ENCODE measurements at regions not wholly inside any gene's neighbourhood (a gene's known extent, or its start where the extent isn't known, plus 50 kb on each side); places are given as distances from the start of the nearest gene placed in this dataset.

GRCh38 chr3:20811006-20811405 is 625.0 kb upstream of the SGO1 start:
- Histone ChIP-seq H3K36me3 (no peaks in the 10 kb centered on the region), H3K4me1 (ENCODE audit: low read depth) (no peaks in the 10 kb centered on the region), H3K9me3 (ENCODE audit: low read depth) (no peaks in the 10 kb centered on the region), H3K27me3 (no peaks in the 10 kb centered on the region), H3K4me3 (no peak overlapping the region), H3K27ac (no peak overlapping the region)
- TF ChIP-seq, protein P1, sequence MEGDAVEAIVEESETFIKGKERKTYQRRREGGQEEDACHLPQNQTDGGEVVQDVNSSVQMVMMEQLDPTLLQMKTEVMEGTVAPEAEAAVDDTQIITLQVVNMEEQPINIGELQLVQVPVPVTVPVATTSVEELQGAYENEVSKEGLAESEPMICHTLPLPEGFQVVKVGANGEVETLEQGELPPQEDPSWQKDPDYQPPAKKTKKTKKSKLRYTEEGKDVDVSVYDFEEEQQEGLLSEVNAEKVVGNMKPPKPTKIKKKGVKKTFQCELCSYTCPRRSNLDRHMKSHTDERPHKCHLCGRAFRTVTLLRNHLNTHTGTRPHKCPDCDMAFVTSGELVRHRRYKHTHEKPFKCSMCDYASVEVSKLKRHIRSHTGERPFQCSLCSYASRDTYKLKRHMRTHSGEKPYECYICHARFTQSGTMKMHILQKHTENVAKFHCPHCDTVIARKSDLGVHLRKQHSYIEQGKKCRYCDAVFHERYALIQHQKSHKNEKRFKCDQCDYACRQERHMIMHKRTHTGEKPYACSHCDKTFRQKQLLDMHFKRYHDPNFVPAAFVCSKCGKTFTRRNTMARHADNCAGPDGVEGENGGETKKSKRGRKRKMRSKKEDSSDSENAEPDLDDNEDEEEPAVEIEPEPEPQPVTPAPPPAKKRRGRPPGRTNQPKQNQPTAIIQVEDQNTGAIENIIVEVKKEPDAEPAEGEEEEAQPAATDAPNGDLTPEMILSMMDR (IDR thresholded peaks at IDR 0.05; ENCODE audit: low read depth, low read length): no peak
- DNase-seq (ENCODE audit: low read depth in 1 of 2, low spot score in 1 of 2): no peak

DNA sequence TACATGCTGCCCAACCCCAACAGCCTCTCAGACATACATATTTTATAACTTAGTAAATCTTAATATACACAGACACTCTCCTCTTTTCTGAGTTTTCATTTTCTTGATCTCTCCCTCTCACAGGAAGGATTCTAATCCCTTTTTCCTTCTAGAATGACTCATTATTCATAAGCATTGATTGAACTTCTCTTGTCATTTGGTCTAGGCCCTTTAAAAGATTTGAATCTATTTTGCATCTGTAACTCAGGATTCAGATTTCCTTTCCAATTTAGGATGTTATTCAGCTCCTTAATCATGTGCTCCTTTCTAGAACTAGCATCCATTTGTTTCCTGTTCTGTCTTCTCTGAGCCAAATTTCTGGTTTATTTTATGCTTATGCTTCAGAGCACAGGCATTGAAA is 624.5 kb upstream of the SGO1 start:
- no peaks in the 10 kb centered on the region for H3K4me1 ChIP-seq (ENCODE audit: low read depth)
- DNase-seq (ENCODE audit: low read depth in 1 of 2, low spot score in 1 of 2): no peak
- no peaks in the 10 kb centered on the region for H3K27me3 ChIP-seq
- H3K9me3 ChIP-seq (ENCODE audit: low read depth): no peaks in the 10 kb centered on the region
- no peak overlapping the region for H3K27ac ChIP-seq
- H3K36me3 ChIP-seq: no peaks in the 10 kb centered on the region
- no peak overlapping the region for H3K4me3 ChIP-seq
- TF ChIP-seq, protein P1 (IDR thresholded peaks at IDR 0.05; ENCODE audit: low read depth, low read length): no peak

- Histone ChIP-seq H3K27me3 (no peaks in the 10 kb centered on the region), H3K36me3 (no peaks in the 10 kb centered on the region)
- TF ChIP-seq, protein P1 (IDR thresholded peaks at IDR 0.05; ENCODE audit: low read depth, low read length): no peak
These were observed 623.4 kb upstream of the SGO1 start for GRCh38 chr3:20809356-20809755.

DNA sequence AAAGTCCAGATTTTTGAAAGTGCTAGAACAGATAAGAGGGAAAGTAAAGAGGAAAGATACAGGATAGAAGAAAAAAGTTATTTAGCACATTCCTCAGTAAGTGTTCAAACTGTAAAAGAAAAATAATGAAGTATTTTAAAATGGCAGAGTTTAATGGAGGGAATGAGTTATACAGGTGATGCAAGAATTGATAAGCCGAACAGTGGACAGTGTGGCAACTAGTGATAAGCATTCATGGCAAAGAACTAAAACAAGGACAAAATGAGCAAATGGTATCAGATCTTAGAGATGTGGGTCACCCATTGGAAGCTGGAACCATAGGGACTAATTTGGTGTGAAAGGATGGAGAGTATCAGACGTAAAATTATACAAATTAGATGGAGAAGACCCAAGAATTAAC is 622.9 kb upstream of the SGO1 start:
- Histone ChIP-seq H3K27me3 (no peaks in the 10 kb centered on the region), H3K4me1 (ENCODE audit: low read depth) (no peaks in the 10 kb centered on the region), H3K9me3 (ENCODE audit: low read depth) (no peaks in the 10 kb centered on the region), H3K27ac (no peak overlapping the region), H3K4me3 (no peak overlapping the region), H3K36me3 (no peaks in the 10 kb centered on the region)
- TF ChIP-seq, protein P1 (IDR thresholded peaks at IDR 0.05; ENCODE audit: low read depth, low read length): no peak
- no peak for DNase-seq (ENCODE audit: low read depth in 1 of 2, low spot score in 1 of 2)

More at GRCh38 chr3:20809356-20809755, 623.4 kb upstream of the SGO1 start:
- Histone ChIP-seq H3K4me3 (no peak overlapping the region), H3K9me3 (ENCODE audit: low read depth) (no peaks in the 10 kb centered on the region), H3K4me1 (ENCODE audit: low read depth) (no peaks in the 10 kb centered on the region), H3K27ac (no peak overlapping the region)
- no peak for DNase-seq (ENCODE audit: low read depth in 1 of 2, low spot score in 1 of 2)

DNA sequence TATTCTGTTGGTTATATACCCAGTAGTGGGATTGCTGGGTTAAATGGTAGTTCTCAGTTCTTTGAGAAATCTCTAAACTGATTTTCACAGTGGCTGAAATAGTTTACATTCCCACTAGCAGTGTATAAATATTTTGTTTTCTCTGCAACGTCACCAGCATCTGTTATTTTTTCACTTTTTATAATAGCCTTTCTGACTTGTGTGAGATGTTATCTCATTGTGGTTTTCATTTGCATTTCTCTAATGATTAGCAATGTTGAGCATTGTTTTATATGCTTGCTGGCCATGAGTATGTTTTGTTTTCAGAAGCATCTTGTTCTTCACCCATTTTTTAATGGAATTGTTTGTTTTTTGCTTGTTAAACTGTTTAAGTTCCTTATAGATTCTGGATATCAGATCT is 612.7 kb upstream of the SGO1 start:
- TF ChIP-seq, protein P1 (IDR thresholded peaks at IDR 0.05; ENCODE audit: low read depth, low read length): no peak
- Histone ChIP-seq H3K4me3 (no peak overlapping the region), H3K27ac (no peak overlapping the region), H3K27me3 (no peaks in the 10 kb centered on the region), H3K36me3 (no peaks in the 10 kb centered on the region), H3K9me3 (ENCODE audit: low read depth) (no peaks in the 10 kb centered on the region), H3K4me1 (ENCODE audit: low read depth) (no peaks in the 10 kb centered on the region)
- no peak for DNase-seq (ENCODE audit: low read depth in 1 of 2, low spot score in 1 of 2)

DNA sequence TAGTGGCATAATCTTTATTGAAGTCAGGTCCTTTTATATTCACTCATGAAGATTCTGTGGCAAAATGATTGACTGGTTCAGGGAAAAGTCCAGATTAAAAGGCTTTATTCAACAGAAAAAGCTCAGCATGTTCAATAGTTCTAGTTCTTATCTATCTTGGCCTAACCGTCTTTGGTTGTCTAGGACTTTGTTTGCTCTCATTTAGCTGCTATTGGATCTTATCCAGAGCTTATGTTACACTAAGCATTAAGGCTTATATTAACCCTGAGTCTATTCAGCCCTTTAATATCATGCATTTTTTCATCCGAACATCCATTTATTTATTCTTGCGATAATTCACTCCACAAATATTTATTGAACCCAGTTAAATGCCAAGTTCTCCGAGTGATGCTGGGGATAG is 601.0 kb upstream of the SGO1 start:
- no peaks in the 10 kb centered on the region for H3K36me3 ChIP-seq
- no peak for DNase-seq (ENCODE audit: low read depth in 1 of 2, low spot score in 1 of 2)
- no peak overlapping the region for H3K27ac ChIP-seq
- no peak overlapping the region for H3K4me3 ChIP-seq
- H3K9me3 ChIP-seq (ENCODE audit: low read depth): no peaks in the 10 kb centered on the region
- H3K27me3 ChIP-seq: no peaks in the 10 kb centered on the region
- TF ChIP-seq, protein P1 (IDR thresholded peaks at IDR 0.05; ENCODE audit: low read depth, low read length): no peak
- no peaks in the 10 kb centered on the region for H3K4me1 ChIP-seq (ENCODE audit: low read depth)
